Skeletal muscle tissue (tissue), 3 donors: ENCODE measurements at regions not wholly inside any gene's neighbourhood (a gene's known extent, or its start where the extent isn't known, plus 50 kb on each side); places are given as distances from the start of the nearest gene placed in this dataset.

ENCODE experiments used
- H3K27ac ChIP-seq: one replicate; pipeline ENCODE4 v1.7.0; 2013; ENCODE audit warnings: mild to moderate bottlenecking, low read depth, low read length, inconsistent platforms
- H3K27me3 ChIP-seq, 3 donors: one replicate each; pipeline ENCODE4 v1.7.0; 2013; ENCODE audit warnings: low read length in 3 of 3; ENCODE audit not compliant: control insufficient read depth in 3 of 3, insufficient read depth in 3 of 3
- H3K36me3 ChIP-seq, 3 donors: one replicate each; pipeline ENCODE4 v1.7.0; 2013; ENCODE audit warnings: low read length in 3 of 3; ENCODE audit not compliant: control insufficient read depth in 3 of 3, insufficient read depth in 3 of 3
- H3K4me1 ChIP-seq, 3 donors: one replicate each; pipeline ENCODE4 v1.7.0; 2013; ENCODE audit warnings: low read length in 3 of 3, mild to moderate bottlenecking in 3 of 3; ENCODE audit not compliant: control insufficient read depth in 3 of 3, insufficient read depth in 3 of 3
- H3K4me3 ChIP-seq, 3 donors: one replicate each; pipeline ENCODE4 v1.7.0; 2013; ENCODE audit warnings: low read length in 3 of 3
- H3K9ac ChIP-seq, 3 donors: one replicate each; pipeline ENCODE4 v1.7.0; 2013; ENCODE audit warnings: low read length in 3 of 3, mild to moderate bottlenecking in 3 of 3, moderate library complexity in 2 of 3, low read depth in 1 of 3
- H3K9me3 ChIP-seq, 3 donors: one replicate each; pipeline ENCODE4 v1.7.0; 2013; ENCODE audit warnings: low read length in 3 of 3; ENCODE audit not compliant: control insufficient read depth in 3 of 3
- donor health status: Osteomylitis.

- Histone ChIP-seq H3K4me3 (no peak overlapping the region), H3K36me3 (no peaks in the 10 kb centered on the region), H3K27ac (no peak overlapping the region), H3K9ac (no peak overlapping the region), H3K9me3 (no peaks in the 10 kb centered on the region), H3K4me1 (no peaks in the 10 kb centered on the region), H3K27me3 (peaks cover 8 to 10% (median 9%) of the 10 kb centered on the region in 3 donors)
Observed at GRCh38 chr11:45361551-45361950, 75.4 kb upstream of the SYT13 start.

- no peak overlapping the region for H3K27ac ChIP-seq
- H3K27me3 ChIP-seq = peaks cover 0 to 8% (median 6%) of the 10 kb centered on the region in 3 donors
- no peaks in the 10 kb centered on the region for H3K36me3 ChIP-seq
- H3K9me3 ChIP-seq = no peaks in the 10 kb centered on the region
- H3K4me3 ChIP-seq = peak overlapping the region; percentile 71 to 82 (median 73)
- H3K4me1 ChIP-seq = peaks cover 3 to 11% (median 11%) of the 10 kb centered on the region in 3 donors
- H3K9ac ChIP-seq = peak overlapping the region in 2 of 3 donors; percentile 46 to 72
Observed at GRCh38 chr11:45355706-45356041, 69.5 kb upstream of the SYT13 start.

GRCh38 chr11:45354976-45355705 is 69.0 kb upstream of the SYT13 start:
- no peaks in the 10 kb centered on the region for H3K36me3 ChIP-seq
- H3K4me1 ChIP-seq = peaks cover 3 to 11% (median 11%) of the 10 kb centered on the region in 3 donors
- H3K4me3 ChIP-seq = peak overlapping the region; percentile 71 to 82 (median 73)
- H3K27ac ChIP-seq = no peak overlapping the region
- peak overlapping the region in 2 of 3 donors; percentile 46 to 72 for H3K9ac ChIP-seq
- H3K27me3 ChIP-seq = peaks cover 0 to 4% (median 4%) of the 10 kb centered on the region in 3 donors
- H3K9me3 ChIP-seq = no peaks in the 10 kb centered on the region

GRCh38 chr11:45348729-45349128 is 62.6 kb upstream of the SYT13 start:
- Histone ChIP-seq H3K27me3 (peaks cover 2 to 4% (median 3%) of the 10 kb centered on the region in 3 donors), H3K27ac (no peak overlapping the region), H3K4me1 (no peaks in the 10 kb centered on the region)

GRCh38 chr11:45347348-45348082 is 61.4 kb upstream of the SYT13 start:
- Histone ChIP-seq H3K9me3 (no peaks in the 10 kb centered on the region), H3K27me3 (peaks cover 0 to 4% (median 3%) of the 10 kb centered on the region in 3 donors)

More at GRCh38 chr11:45348729-45349128, 62.6 kb upstream of the SYT13 start:
- Histone ChIP-seq H3K4me3 (no peak overlapping the region), H3K9ac (no peak overlapping the region), H3K36me3 (no peaks in the 10 kb centered on the region), H3K9me3 (no peaks in the 10 kb centered on the region)

GRCh38 chr11:45345491-45345890 is 59.4 kb upstream of the SYT13 start:
- Histone ChIP-seq H3K27me3 (peaks cover 0 to 3% (median 0%) of the 10 kb centered on the region in 3 donors), H3K4me1 (no peaks in the 10 kb centered on the region), H3K9me3 (no peaks in the 10 kb centered on the region), H3K9ac (no peak overlapping the region), H3K27ac (no peak overlapping the region), H3K36me3 (no peaks in the 10 kb centered on the region), H3K4me3 (no peak overlapping the region)

More at GRCh38 chr11:45347348-45348082, 61.4 kb upstream of the SYT13 start:
- H3K9ac ChIP-seq = no peak overlapping the region
- no peak overlapping the region for H3K27ac ChIP-seq
- H3K36me3 ChIP-seq = no peaks in the 10 kb centered on the region
- no peak overlapping the region for H3K4me3 ChIP-seq
- H3K4me1 ChIP-seq = no peaks in the 10 kb centered on the region

GRCh38 chr11:45344028-45344427 is 57.9 kb upstream of the SYT13 start:
- Histone ChIP-seq H3K27me3 (peaks cover 0 to 4% (median 3%) of the 10 kb centered on the region in 3 donors), H3K4me3 (no peak overlapping the region), H3K9ac (no peak overlapping the region), H3K27ac (no peak overlapping the region), H3K36me3 (no peaks in the 10 kb centered on the region), H3K4me1 (peaks cover 3 to 8% (median 8%) of the 10 kb centered on the region in 3 donors), H3K9me3 (no peaks in the 10 kb centered on the region)

GRCh38 chr11:45343444-45343843 is 57.3 kb upstream of the SYT13 start:
- no peaks in the 10 kb centered on the region for H3K9me3 ChIP-seq
- H3K9ac ChIP-seq = no peak overlapping the region
- peaks cover 0 to 4% (median 0%) of the 10 kb centered on the region in 3 donors for H3K27me3 ChIP-seq
- no peaks in the 10 kb centered on the region for H3K36me3 ChIP-seq
- H3K4me1 ChIP-seq = peaks cover 3 to 8% (median 8%) of the 10 kb centered on the region in 3 donors
- no peak overlapping the region for H3K27ac ChIP-seq
- H3K4me3 ChIP-seq = no peak overlapping the region

GRCh38 chr11:45341372-45341771 is 55.2 kb upstream of the SYT13 start:
- Histone ChIP-seq H3K27me3 (peaks cover 0 to 4% (median 0%) of the 10 kb centered on the region in 3 donors), H3K9ac (no peak overlapping the region), H3K27ac (no peak overlapping the region), H3K36me3 (no peaks in the 10 kb centered on the region), H3K4me1 (peaks cover 3 to 8% (median 8%) of the 10 kb centered on the region in 3 donors), H3K9me3 (no peaks in the 10 kb centered on the region), H3K4me3 (no peak overlapping the region)
